GM23338 (cell line): ENCODE measurements at regions not wholly inside any gene's neighbourhood (a gene's known extent, or its start where the extent isn't known, plus 50 kb on each side); places are given as distances from the start of the nearest gene placed in this dataset.

Experiments
- ATAC-seq: fragments of 200-7000 bp; cut with Tn5 transposase; 3 replicates; pipeline ENCODE4 v1.9.1; 2020
- DNase-seq: peaks from one replicate; pipeline ENCODE4 v3.0.0-alpha.2; 2015; ENCODE audit warnings: low spot score
- H2AFZ ChIP-seq: fragments of 200-600 bp; sonication (generic); 2 replicates; pipeline ENCODE4 v1.8.0; 2016; ENCODE audit warnings: antibody characterized with exemption, mild to moderate bottlenecking, moderate library complexity
- H3F3A ChIP-seq: fragments of 200-600 bp; sonication (generic); replicated peaks from 2 replicates; pipeline ENCODE4 v1.8.0; 2017; ENCODE audit warnings: antibody characterized with exemption, mixed run types, low read depth
- H3K27ac ChIP-seq: fragments of 200-600 bp; sonication (generic); 2 replicates; pipeline ENCODE4 v1.6.1; 2016; ENCODE audit warnings: low read depth
- H3K27me3 ChIP-seq: fragments of 200-600 bp; sonication (generic); 2 replicates; pipeline ENCODE4 v1.8.0; 2016; ENCODE audit warnings: mild to moderate bottlenecking, mixed run types, moderate library complexity; ENCODE audit not compliant: insufficient read depth
- H3K36me3 ChIP-seq: fragments of 200-600 bp; sonication (generic); 2 replicates; pipeline ENCODE4 v1.8.0; 2016; ENCODE audit warnings: mild to moderate bottlenecking; ENCODE audit not compliant: insufficient read depth
- H3K4me1 ChIP-seq: fragments of 200-600 bp; sonication (generic); 2 replicates; pipeline ENCODE4 v1.8.0; 2016; ENCODE audit warnings: mild to moderate bottlenecking, moderate library complexity; ENCODE audit not compliant: insufficient read depth
- H3K4me2 ChIP-seq: fragments of 200-600 bp; sonication (generic); 2 replicates; pipeline ENCODE4 v1.7.1; 2017; ENCODE audit warnings: mixed run types
- H3K4me3 ChIP-seq: fragments of 200-600 bp; sonication (generic); 2 replicates; pipeline ENCODE4 v1.6.1; 2016; ENCODE audit warnings: mixed run types
- H3K79me2 ChIP-seq: fragments of 200-600 bp; sonication (generic); replicated peaks from 2 replicates; pipeline ENCODE4 v1.8.0; 2017; ENCODE audit warnings: mild to moderate bottlenecking; ENCODE audit not compliant: insufficient read depth
- H3K9me2 ChIP-seq: fragments of 200-600 bp; sonication (generic); 2 replicates; pipeline ENCODE4 v1.8.0; 2017; ENCODE audit not compliant: insufficient read depth
- H4K20me1 ChIP-seq: fragments of 200-600 bp; sonication (generic); replicated peaks from 2 replicates; pipeline ENCODE4 v1.8.0; 2017; ENCODE audit warnings: mild to moderate bottlenecking; ENCODE audit not compliant: insufficient read depth
- H3K27ac Mint-ChIP-seq: 2 replicates; pipeline ENCODE4 v1.8.0; 2020; ENCODE audit warnings: inconsistent platforms, mild to moderate bottlenecking, moderate library complexity, mixed read lengths
- H3K27me3 Mint-ChIP-seq: 3 replicates; pipeline ENCODE4 v1.8.0; 2022; ENCODE audit warnings: low read depth, mild to moderate bottlenecking, moderate library complexity, mixed read lengths, inconsistent platforms; ENCODE audit not compliant: insufficient read depth, poor library complexity
- H3K36me3 Mint-ChIP-seq: 3 replicates; pipeline ENCODE4 v1.8.0; 2021; ENCODE audit warnings: low read depth, mild to moderate bottlenecking, inconsistent platforms, moderate library complexity, mixed read lengths
- H3K4me1 Mint-ChIP-seq: 3 replicates; pipeline ENCODE4 v1.8.0; 2020; ENCODE audit warnings: mild to moderate bottlenecking, inconsistent platforms, mixed read lengths
- H3K4me3 Mint-ChIP-seq: 3 replicates; pipeline ENCODE4 v1.8.0; 2021; ENCODE audit warnings: moderate library complexity, mild to moderate bottlenecking, inconsistent platforms, mixed read lengths
- H3K9me3 Mint-ChIP-seq: 3 replicates; pipeline ENCODE4 v1.8.0; 2020; ENCODE audit warnings: moderate library complexity, mild to moderate bottlenecking, inconsistent platforms, mixed read lengths
- EZH2 ChIP-seq: fragments of 200-600 bp; sonication (generic); IDR thresholded peaks from one replicate; pipeline ENCODE4 v1.8.0; 2017; ENCODE audit warnings: antibody characterized with exemption, mild to moderate bottlenecking, low read depth; ENCODE audit not compliant: unreplicated experiment
- EZH2phosphoT487 ChIP-seq: fragments of 200-600 bp; sonication (generic); IDR thresholded peaks from one replicate; pipeline ENCODE4 v1.8.1; 2018; ENCODE audit warnings: antibody characterized with exemption; ENCODE audit not compliant: unreplicated experiment
- JUNB ChIP-seq: IDR thresholded peaks from one replicate; pipeline ENCODE4 v1.6.1; 2016; ENCODE audit warnings: antibody characterized with exemption; ENCODE audit not compliant: unreplicated experiment
- POLR2AphosphoS5 ChIP-seq: IDR thresholded peaks from 2 replicates; pipeline ENCODE4 v1.6.1; 2016; ENCODE audit warnings: antibody characterized with exemption, low read depth
- STAT1 ChIP-seq: IDR thresholded peaks from one replicate; pipeline ENCODE4 v1.6.1; 2016; ENCODE audit warnings: antibody characterized with exemption; ENCODE audit not compliant: unreplicated experiment
- TF ChIP-seq, protein P1 (sequence below): fragments of 250-450 bp; sonication (Bioruptor Pico); IDR thresholded peaks from 2 replicates; pipeline ENCODE4 v1.5.0; 2020; ENCODE audit warnings: mild to moderate bottlenecking, moderate library complexity
- TF ChIP-seq, protein P2 (sequence below), 2 experiments: fragments of 200-600 bp in 1 of 2; sonication (generic) in 1 of 2; conservative IDR thresholded peaks; 2 replicates each; pipeline versions ENCODE4 v1.5.1 to v1.6.1; 2016 to 2017; ENCODE audit warnings: antibody characterized with exemption in 2 of 2, low read depth in 2 of 2, mild to moderate bottlenecking in 2 of 2, moderate library complexity in 1 of 2

DNA sequence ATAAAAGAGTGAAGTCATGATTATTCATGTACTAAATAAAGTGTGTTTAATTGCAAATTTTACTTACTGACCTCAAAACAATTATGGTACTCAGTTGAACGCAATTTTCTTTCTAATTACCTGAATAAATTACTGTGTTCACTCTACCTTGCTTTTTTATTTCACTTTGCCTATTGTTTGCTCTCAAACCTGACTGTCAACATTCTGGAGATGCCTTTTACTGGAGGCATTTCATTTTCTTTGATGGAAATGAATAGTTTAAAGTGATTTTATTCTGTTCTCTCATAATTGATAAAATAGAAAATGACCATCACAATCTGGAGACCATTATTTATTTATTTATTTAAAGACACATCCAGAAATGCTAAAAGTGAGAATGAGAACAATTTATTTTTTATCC is 811.5 kb upstream of the ATXN8OS start (continued):
- TF ChIP-seq, protein P1, sequence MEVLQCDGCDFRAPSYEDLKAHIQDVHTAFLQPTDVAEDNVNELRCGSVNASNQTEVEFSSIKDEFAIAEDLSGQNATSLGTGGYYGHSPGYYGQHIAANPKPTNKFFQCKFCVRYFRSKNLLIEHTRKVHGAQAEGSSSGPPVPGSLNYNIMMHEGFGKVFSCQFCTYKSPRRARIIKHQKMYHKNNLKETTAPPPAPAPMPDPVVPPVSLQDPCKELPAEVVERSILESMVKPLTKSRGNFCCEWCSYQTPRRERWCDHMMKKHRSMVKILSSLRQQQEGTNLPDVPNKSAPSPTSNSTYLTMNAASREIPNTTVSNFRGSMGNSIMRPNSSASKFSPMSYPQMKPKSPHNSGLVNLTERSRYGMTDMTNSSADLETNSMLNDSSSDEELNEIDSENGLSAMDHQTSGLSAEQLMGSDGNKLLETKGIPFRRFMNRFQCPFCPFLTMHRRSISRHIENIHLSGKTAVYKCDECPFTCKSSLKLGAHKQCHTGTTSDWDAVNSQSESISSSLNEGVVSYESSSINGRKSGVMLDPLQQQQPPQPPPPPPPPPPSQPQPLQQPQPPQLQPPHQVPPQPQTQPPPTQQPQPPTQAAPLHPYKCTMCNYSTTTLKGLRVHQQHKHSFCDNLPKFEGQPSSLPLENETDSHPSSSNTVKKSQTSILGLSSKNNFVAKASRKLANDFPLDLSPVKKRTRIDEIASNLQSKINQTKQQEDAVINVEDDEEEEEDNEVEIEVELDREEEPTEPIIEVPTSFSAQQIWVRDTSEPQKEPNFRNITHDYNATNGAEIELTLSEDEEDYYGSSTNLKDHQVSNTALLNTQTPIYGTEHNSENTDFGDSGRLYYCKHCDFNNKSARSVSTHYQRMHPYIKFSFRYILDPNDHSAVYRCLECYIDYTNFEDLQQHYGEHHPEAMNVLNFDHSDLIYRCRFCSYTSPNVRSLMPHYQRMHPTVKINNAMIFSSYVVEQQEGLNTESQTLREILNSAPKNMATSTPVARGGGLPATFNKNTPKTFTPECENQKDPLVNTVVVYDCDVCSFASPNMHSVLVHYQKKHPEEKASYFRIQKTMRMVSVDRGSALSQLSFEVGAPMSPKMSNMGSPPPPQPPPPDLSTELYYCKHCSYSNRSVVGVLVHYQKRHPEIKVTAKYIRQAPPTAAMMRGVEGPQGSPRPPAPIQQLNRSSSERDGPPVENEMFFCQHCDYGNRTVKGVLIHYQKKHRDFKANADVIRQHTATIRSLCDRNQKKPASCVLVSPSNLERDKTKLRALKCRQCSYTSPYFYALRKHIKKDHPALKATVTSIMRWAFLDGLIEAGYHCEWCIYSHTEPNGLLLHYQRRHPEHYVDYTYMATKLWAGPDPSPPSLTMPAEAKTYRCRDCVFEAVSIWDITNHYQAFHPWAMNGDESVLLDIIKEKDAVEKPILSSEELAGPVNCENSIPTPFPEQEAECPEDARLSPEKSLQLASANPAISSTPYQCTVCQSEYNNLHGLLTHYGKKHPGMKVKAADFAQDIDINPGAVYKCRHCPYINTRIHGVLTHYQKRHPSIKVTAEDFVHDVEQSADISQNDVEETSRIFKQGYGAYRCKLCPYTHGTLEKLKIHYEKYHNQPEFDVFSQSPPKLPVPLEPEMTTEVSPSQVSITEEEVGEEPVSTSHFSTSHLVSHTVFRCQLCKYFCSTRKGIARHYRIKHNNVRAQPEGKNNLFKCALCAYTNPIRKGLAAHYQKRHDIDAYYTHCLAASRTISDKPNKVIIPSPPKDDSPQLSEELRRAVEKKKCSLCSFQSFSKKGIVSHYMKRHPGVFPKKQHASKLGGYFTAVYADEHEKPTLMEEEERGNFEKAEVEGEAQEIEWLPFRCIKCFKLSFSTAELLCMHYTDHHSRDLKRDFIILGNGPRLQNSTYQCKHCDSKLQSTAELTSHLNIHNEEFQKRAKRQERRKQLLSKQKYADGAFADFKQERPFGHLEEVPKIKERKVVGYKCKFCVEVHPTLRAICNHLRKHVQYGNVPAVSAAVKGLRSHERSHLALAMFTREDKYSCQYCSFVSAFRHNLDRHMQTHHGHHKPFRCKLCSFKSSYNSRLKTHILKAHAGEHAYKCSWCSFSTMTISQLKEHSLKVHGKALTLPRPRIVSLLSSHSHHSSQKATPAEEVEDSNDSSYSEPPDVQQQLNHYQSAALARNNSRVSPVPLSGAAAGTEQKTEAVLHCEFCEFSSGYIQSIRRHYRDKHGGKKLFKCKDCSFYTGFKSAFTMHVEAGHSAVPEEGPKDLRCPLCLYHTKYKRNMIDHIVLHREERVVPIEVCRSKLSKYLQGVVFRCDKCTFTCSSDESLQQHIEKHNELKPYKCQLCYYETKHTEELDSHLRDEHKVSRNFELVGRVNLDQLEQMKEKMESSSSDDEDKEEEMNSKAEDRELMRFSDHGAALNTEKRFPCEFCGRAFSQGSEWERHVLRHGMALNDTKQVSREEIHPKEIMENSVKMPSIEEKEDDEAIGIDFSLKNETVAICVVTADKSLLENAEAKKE = no peak
- TF ChIP-seq, protein P2, sequence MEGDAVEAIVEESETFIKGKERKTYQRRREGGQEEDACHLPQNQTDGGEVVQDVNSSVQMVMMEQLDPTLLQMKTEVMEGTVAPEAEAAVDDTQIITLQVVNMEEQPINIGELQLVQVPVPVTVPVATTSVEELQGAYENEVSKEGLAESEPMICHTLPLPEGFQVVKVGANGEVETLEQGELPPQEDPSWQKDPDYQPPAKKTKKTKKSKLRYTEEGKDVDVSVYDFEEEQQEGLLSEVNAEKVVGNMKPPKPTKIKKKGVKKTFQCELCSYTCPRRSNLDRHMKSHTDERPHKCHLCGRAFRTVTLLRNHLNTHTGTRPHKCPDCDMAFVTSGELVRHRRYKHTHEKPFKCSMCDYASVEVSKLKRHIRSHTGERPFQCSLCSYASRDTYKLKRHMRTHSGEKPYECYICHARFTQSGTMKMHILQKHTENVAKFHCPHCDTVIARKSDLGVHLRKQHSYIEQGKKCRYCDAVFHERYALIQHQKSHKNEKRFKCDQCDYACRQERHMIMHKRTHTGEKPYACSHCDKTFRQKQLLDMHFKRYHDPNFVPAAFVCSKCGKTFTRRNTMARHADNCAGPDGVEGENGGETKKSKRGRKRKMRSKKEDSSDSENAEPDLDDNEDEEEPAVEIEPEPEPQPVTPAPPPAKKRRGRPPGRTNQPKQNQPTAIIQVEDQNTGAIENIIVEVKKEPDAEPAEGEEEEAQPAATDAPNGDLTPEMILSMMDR (conservative IDR thresholded peaks at IDR 0.05; ENCODE audit: low read depth in 2 of 2) = no peak
- TF ChIP-seq JUNB = no peak

DNA sequence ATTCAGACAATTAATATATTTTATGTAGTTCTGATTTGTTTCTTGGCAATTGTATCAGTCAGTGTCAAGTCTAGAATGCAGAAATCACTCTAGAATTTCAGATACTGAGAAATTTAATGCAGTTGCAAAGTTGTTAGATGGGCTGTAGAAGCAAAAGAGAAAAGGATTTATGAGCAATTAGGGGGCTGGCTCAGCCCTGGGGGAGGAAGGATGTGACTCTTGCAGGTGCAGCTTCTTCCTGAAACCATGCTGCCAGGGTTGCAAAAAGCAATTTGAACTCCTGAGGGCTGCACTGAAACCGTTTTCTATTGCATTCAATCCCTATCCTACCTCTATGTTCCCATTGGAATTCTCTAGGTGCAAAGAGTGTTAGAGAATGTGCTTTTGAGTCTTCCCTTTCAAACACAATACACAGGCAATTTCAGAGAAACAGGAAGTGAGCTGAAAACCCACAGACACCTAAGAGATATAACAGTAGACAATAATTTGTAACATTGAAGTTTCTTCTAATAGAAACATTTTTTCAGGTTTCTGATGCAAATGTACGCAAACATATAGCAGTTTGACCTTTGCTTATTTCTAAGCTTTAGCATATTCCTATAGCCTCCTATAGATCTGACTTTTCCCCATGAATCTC is 814.7 kb upstream of the ATXN8OS start:
- Histone ChIP-seq H3K36me3 (no peaks in the 10 kb centered on the region), H3K27ac (no peak overlapping the region), H3K79me2 (no peaks in the 10 kb centered on the region), H2AFZ (no peak overlapping the region), H3K4me3 (no peak overlapping the region), H3F3A (no peaks in the 10 kb centered on the region), H3K4me1 (peaks cover 11% of the 10 kb centered on the region), H3K4me2 (no peak overlapping the region), H4K20me1 (no peaks in the 10 kb centered on the region), H3K9me2 (peaks cover 4% of the 10 kb centered on the region; the same call in 1 of the 2 replicates), H3K27me3 (no peaks in the 10 kb centered on the region)
- H3K27ac Mint-ChIP-seq = no peak overlapping the region
- H3K9me3 Mint-ChIP-seq = no peaks in the 10 kb centered on the region
- peaks cover 16% of the 10 kb centered on the region for H3K4me1 Mint-ChIP-seq
- H3K4me3 Mint-ChIP-seq = no peak overlapping the region
- peaks cover 2% of the 10 kb centered on the region; the same call in 1 of the 3 replicates for H3K36me3 Mint-ChIP-seq
- DNase-seq (no peak), ATAC-seq (no peak)
- H3K27me3 Mint-ChIP-seq = no peaks in the 10 kb centered on the region
- TF ChIP-seq EZH2phosphoT487 (no peak), STAT1 (no peak), POLR2AphosphoS5 (no peak), EZH2 (no peak)
- TF ChIP-seq, protein P1 = no peak
